ENCODE measurements at regions not wholly inside any gene's neighbourhood (a gene's known extent, or its start where the extent isn't known, plus 50 kb on each side); places are given as distances from the start of the nearest gene placed in this dataset.

DNA sequence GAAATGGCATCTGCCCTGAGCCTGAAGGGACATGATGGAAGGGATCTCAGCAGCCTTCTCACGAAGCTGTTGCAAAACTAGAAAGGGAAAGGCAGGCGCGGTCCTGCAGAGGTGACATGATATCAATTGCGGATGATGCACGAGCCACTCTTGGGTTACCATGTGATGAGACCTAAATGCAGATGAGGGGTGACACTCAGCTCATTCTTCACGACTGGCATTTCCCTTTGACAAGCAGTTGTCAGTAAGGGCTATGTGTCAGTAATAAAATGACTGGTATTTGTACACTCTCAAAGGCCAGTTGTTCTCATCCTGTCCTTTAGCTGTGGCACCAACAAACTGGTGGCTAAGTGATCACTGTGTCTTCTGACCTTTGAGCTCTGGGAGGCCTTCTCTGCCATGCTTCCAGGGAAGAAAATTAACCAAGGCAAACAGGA is 273.6 kb downstream of the ETAA1 start:
- ATAC-seq (no peak), DNase-seq (no peak)
- peaks cover 0 to 24% (median 16%) of the 10 kb centered on the region in 9 donors for H3K4me1 ChIP-seq
- no peaks in the 10 kb centered on the region for H3K27me3 ChIP-seq
- H3K4me3 ChIP-seq: no peak overlapping the region
- H3K27ac ChIP-seq: no peak overlapping the region
- 76 to 81% methylated on average over 6 of the region's 6 CpGs for WGBS, 2 donors
- TF ChIP-seq, protein P1, sequence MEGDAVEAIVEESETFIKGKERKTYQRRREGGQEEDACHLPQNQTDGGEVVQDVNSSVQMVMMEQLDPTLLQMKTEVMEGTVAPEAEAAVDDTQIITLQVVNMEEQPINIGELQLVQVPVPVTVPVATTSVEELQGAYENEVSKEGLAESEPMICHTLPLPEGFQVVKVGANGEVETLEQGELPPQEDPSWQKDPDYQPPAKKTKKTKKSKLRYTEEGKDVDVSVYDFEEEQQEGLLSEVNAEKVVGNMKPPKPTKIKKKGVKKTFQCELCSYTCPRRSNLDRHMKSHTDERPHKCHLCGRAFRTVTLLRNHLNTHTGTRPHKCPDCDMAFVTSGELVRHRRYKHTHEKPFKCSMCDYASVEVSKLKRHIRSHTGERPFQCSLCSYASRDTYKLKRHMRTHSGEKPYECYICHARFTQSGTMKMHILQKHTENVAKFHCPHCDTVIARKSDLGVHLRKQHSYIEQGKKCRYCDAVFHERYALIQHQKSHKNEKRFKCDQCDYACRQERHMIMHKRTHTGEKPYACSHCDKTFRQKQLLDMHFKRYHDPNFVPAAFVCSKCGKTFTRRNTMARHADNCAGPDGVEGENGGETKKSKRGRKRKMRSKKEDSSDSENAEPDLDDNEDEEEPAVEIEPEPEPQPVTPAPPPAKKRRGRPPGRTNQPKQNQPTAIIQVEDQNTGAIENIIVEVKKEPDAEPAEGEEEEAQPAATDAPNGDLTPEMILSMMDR (IDR thresholded peaks at IDR 0.05): no peak
- no peaks in the 10 kb centered on the region for H3K36me3 ChIP-seq
- intact Hi-C loops (cut with DNase I): loop anchor here in 1 of 10 donors (10.0 kb wide), 1 partner anchor 164 kb away; no protein-coding TSS in a partner anchor
- no peaks in the 10 kb centered on the region for H3K9me3 ChIP-seq

DNA sequence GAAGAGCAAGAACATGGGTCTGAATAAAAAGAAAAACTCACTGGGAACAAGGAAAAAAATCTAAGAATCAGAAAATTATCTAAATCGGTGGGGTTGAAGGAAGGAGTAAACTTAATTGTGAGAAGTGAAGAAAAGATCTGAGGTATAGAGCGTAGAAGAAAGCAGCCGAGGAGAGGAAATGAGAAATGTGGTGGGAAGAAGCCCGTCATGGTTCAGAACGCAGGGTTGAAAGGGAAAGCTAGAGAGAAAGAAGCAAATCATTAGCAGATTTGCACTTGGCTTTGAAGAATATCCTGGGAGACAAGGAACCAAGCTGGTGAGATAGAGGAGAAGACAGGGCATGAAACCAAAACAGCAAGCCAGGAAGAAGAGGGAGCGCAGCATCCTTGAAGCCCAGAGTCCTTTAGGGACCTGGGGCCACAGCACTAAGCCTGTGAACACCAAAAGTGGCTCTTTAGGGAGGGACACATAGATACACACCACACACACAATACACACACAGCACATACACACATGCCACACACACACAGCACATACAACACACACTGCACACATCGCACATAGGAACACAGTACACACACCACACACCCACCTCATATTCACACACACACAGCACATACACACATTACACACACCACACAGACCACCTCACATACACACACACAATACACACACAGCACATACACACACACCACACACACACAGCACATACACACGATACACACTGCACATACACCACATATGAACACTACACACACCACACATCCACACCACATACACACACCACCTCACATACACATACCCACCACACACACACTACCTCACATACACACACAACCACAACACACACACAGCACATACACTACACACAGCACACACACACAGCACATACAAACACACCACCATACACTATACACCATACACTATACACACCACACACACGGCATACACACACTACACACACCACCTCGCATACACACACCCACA is 274.6 kb downstream of the ETAA1 start:
- intact Hi-C loops (cut with DNase I): loop anchor here in 1 of 10 donors (10.0 kb wide), 1 partner anchor 163 kb away; no protein-coding TSS in a partner anchor
- H3K4me3 ChIP-seq: no peak overlapping the region
- H3K36me3 ChIP-seq: no peaks in the 10 kb centered on the region
- ATAC-seq (peak in 1 of 8 donors; percentile 33), DNase-seq (no peak)
- H3K4me1 ChIP-seq: peaks cover 0 to 17% (median 10%) of the 10 kb centered on the region in 9 donors
- no peaks in the 10 kb centered on the region for H3K27me3 ChIP-seq
- H3K9me3 ChIP-seq: no peaks in the 10 kb centered on the region
- TF ChIP-seq, protein P1 (IDR thresholded peaks at IDR 0.05): no peak
- H3K27ac ChIP-seq: no peak overlapping the region
- 83 to 91% methylated on average over 10 of the region's 10 CpGs for WGBS, 2 donors

DNA sequence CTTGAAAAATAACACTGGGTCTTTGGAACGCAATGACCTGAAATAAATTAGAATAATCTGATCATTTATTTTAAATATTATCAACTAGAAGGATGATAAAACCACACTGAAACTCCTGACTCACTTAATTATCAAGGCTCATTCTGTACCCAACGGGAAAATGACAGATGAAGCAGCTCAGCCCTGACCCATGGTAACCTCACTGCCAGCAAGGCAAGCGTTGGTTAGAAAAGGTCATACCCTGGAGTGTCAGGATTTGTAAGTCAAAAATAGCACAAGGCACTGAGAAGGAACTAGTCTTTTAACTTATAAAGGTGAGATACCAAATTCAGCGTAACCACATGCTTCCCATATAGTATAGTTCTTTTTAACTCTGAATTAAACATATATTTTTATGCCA is 277.5 kb downstream of the ETAA1 start:
- Histone ChIP-seq H3K27me3 (no peaks in the 10 kb centered on the region), H3K9me3 (no peaks in the 10 kb centered on the region), H3K4me3 (no peak overlapping the region), H3K4me1 (peaks cover 0 to 10% (median 0%) of the 10 kb centered on the region in 9 donors), H3K27ac (peak overlapping the region in 8 of 10 donors; percentile 11 to 71 (median 54)), H3K36me3 (no peaks in the 10 kb centered on the region)
- WGBS, 2 donors: 32 to 38% methylated on average over 4 of the region's 4 CpGs
- DNase-seq (peak in 1 of 2 donors; percentile 51), ATAC-seq (peak; percentile 58 to 96 (median 90))
- intact Hi-C loops (cut with DNase I): loop anchor here in 1 of 10 donors (10.0 kb wide), 1 partner anchor 160 kb away; no protein-coding TSS in a partner anchor
- TF ChIP-seq, protein P1 (IDR thresholded peaks at IDR 0.05): no peak

DNA sequence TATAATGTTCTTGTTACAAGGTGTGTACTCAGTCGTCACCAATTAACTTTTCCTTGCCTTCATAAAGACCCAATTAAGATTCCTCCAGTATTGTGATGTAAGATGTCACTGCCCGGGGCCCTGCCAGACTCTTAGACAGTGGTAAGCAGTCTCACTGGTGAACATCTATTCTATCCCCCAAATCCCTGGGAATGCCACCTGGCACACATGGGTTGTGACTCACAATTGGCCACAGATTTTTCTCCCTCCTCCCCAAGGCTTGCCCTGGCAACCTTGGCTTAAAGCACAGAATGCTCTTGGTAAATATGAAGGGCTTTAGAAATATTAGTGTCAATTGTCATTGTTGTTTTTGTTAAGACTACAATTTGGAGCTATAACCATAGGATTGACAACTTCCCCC is 287.9 kb downstream of the ETAA1 start:
- peaks cover 0 to 1% (median 0%) of the 10 kb centered on the region in 7 donors for H3K27me3 ChIP-seq
- H3K27ac ChIP-seq: no peak overlapping the region
- H3K4me1 ChIP-seq: no peaks in the 10 kb centered on the region
- no peak overlapping the region for H3K4me3 ChIP-seq
- intact Hi-C loops (cut with DNase I): no loop called here
- TF ChIP-seq, protein P1 (IDR thresholded peaks at IDR 0.05): no peak
- WGBS, 2 donors: 78 to 87% methylated on average over 2 of the region's 2 CpGs
- no peak for ATAC-seq
- DNase-seq: no peak
- no peaks in the 10 kb centered on the region for H3K36me3 ChIP-seq
- no peaks in the 10 kb centered on the region for H3K9me3 ChIP-seq

All from heart right ventricle (tissue), 16 donors.